ENCODE measurements at regions not wholly inside any gene's neighbourhood (a gene's known extent, or its start where the extent isn't known, plus 50 kb on each side); places are given as distances from the start of the nearest gene placed in this dataset.

- POLR2A ChIA-PET, result no interaction called here
- no peak overlapping the region for H3K27ac ChIP-seq (ENCODE audit: extremely low read depth, low read depth, low read length)
- H3K36me3 ChIP-seq (ENCODE audit: control insufficient read depth in 2 of 2, insufficient read depth in 1 of 2, low read length in 2 of 2), result no peaks in the 10 kb centered on the region
- no peaks in the 10 kb centered on the region for H3K4me1 ChIP-seq (ENCODE audit: control insufficient read depth, insufficient read depth, low read length)
- TF ChIP-seq ZNF211 (tag by site-specific recombination; IDR thresholded peaks at IDR 0.05; ENCODE audit: low read depth) (no peak), ZNF629 (tag by site-specific recombination; IDR thresholded peaks at IDR 0.05) (no peak), ZNF169 (tag by site-specific recombination; IDR thresholded peaks at IDR 0.05) (no peak), ZNF274 (IDR thresholded peaks at IDR 0.05; ENCODE audit: low read length) (no peak), ZNF274 (tag by site-specific recombination; IDR thresholded peaks at IDR 0.05; ENCODE audit: borderline replicate concordance) (no peak), GLIS2 (tag by site-specific recombination; IDR thresholded peaks at IDR 0.05) (no peak), ZNF664 (tag by site-specific recombination; IDR thresholded peaks at IDR 0.05) (no peak), ZNF510 (tag by site-specific recombination; IDR thresholded peaks at IDR 0.05; ENCODE audit: insufficient replicate concordance) (no peak), ZNF132 (tag by site-specific recombination; IDR thresholded peaks at IDR 0.05; ENCODE audit: borderline replicate concordance) (no peak), ZSCAN4 (tag by site-specific recombination; IDR thresholded peaks at IDR 0.05) (no peak), ELK4 (IDR thresholded peaks at IDR 0.05; ENCODE audit: borderline replicate concordance, low read depth, low read length) (no peak), ZNF626 (tag by site-specific recombination; IDR thresholded peaks at IDR 0.05) (no peak), KLF10 (tag by site-specific recombination; IDR thresholded peaks at IDR 0.05) (no peak), ZNF514 (tag by site-specific recombination; IDR thresholded peaks at IDR 0.05) (no peak), ZNF292 (tag by site-specific recombination; IDR thresholded peaks at IDR 0.05; ENCODE audit: borderline replicate concordance, low read depth) (no peak)
- no peak overlapping the region for H3K4me3 ChIP-seq (ENCODE audit: low read depth, low read length)
- H3K9me3 ChIP-seq (ENCODE audit: control insufficient read depth, insufficient read depth, low read depth, low read length), result no peaks in the 10 kb centered on the region
- CTCF ChIA-PET, result interaction anchor here (0.7 kb wide), 1 partner anchor 21 kb away, joined by 3 read pairs; no protein-coding TSS in a partner anchor
Observed at GRCh38 chr7:20560325-20561180, 54.9 kb upstream of the ABCB5 start.

- ChIA-PET CTCF (interaction anchor here (0.7 kb wide), 1 partner anchor 20 kb away, joined by 3 read pairs; no protein-coding TSS in a partner anchor), POLR2A (no interaction called here)
- no peaks in the 10 kb centered on the region for H3K9me3 ChIP-seq (ENCODE audit: control insufficient read depth, insufficient read depth, low read depth, low read length)
- H3K4me1 ChIP-seq (ENCODE audit: control insufficient read depth, insufficient read depth, low read length), result no peaks in the 10 kb centered on the region
- H3K36me3 ChIP-seq (ENCODE audit: control insufficient read depth in 2 of 2, insufficient read depth in 1 of 2, low read length in 2 of 2), result no peaks in the 10 kb centered on the region
- H3K27ac ChIP-seq (ENCODE audit: extremely low read depth, low read depth, low read length), result no peak overlapping the region
- no peak overlapping the region for H3K4me3 ChIP-seq (ENCODE audit: low read depth, low read length)
- TF ChIP-seq SP3 (tag by site-specific recombination; IDR thresholded peaks at IDR 0.05) (no peak), SETDB1 (IDR thresholded peaks at IDR 0.05; ENCODE audit: insufficient read length, low read length) (no peak), HOXA7 (CRISPR knock-in tag; IDR thresholded peaks at IDR 0.05; ENCODE audit: borderline replicate concordance) (no peak), ZNF600 (tag by site-specific recombination; IDR thresholded peaks at IDR 0.05) (no peak), SALL2 (tag by site-specific recombination; IDR thresholded peaks at IDR 0.05; ENCODE audit: borderline replicate concordance) (no peak), PATZ1 (tag by site-specific recombination; IDR thresholded peaks at IDR 0.05) (no peak), HOXD13 (CRISPR knock-in tag; IDR thresholded peaks at IDR 0.05; ENCODE audit: borderline replicate concordance) (no peak), ZNF248 (tag by site-specific recombination; IDR thresholded peaks at IDR 0.05) (no peak), ZNF692 (tag by site-specific recombination; IDR thresholded peaks at IDR 0.05) (no peak), ZNF169 (tag by site-specific recombination; IDR thresholded peaks at IDR 0.05) (no peak), ZNF24 (tag by site-specific recombination; IDR thresholded peaks at IDR 0.05) (no peak), GLI4 (tag by site-specific recombination; IDR thresholded peaks at IDR 0.05) (no peak), ZNF121 (tag by site-specific recombination; IDR thresholded peaks at IDR 0.05) (no peak), ZNF704 (tag by site-specific recombination; IDR thresholded peaks at IDR 0.05) (no peak), ZNF433 (tag by site-specific recombination; IDR thresholded peaks at IDR 0.05; ENCODE audit: low read depth) (no peak)
Observed at GRCh38 chr7:20561466-20561865, 54.0 kb upstream of the ABCB5 start.
